Adrenal gland (tissue), 9 donors: ENCODE measurements at regions not wholly inside any gene's neighbourhood (a gene's known extent, or its start where the extent isn't known, plus 50 kb on each side); places are given as distances from the start of the nearest gene placed in this dataset.
"Not testable (repeated sequence)": the region's sequence is repeated elsewhere in the genome, so short reads cannot be mapped to it uniquely, and the experiment has no call there.

ENCODE experiments used
- DNase-seq, 7 donors: peaks; one replicate each; pipeline ENCODE4 v3.0.0-alpha.2; 2019 to 2020
- H3K27ac ChIP-seq, 5 donors: fragments of 200-600 bp; sonication (generic) in 4 of 5; 1 replicate in 3 of 5; 2 replicates in 2 of 5; pipeline versions ENCODE4 v1.5.1 to v1.8.0; 2016 to 2020; ENCODE audit warnings: mild to moderate bottlenecking in 1 of 5
- H3K27me3 ChIP-seq: fragments of 200-600 bp; 2 replicates; pipeline ENCODE4 v1.8.0; 2021
- H3K36me3 ChIP-seq, 2 donors: fragments of 200-600 bp; replicated peaks in 1 of 2; 1 replicate in 1 of 2; 2 replicates in 1 of 2; pipeline versions ENCODE4 v1.5.1 to v1.8.0; 2018 to 2022
- H3K4me1 ChIP-seq, 2 donors: fragments of 200-600 bp; replicated peaks in 1 of 2; 1 replicate in 1 of 2; 2 replicates in 1 of 2; pipeline versions ENCODE4 v1.5.1 to v1.8.0; 2018 to 2021
- H3K4me3 ChIP-seq, 4 donors: fragments of 200-600 bp; sonication (generic) in 3 of 4; one replicate each; pipeline ENCODE4 v1.5.1; 2016 to 2018
- H3K9me3 ChIP-seq, 3 donors: fragments of 200-600 bp; sonication (generic) in 1 of 3; replicated peaks in 1 of 3; 1 replicate in 2 of 3; 2 replicates in 1 of 3; pipeline versions ENCODE4 v1.5.1 to v1.8.0; 2016 to 2021
- POLR2A ChIP-seq, 2 donors: fragments of 450-650 bp; IDR thresholded peaks; one replicate each; pipeline ENCODE4 v1.6.1; 2017; ENCODE audit warnings: antibody characterized with exemption in 2 of 2, mild to moderate bottlenecking in 2 of 2, moderate library complexity in 1 of 2
- WGBS, 4 donors: extraction: QIAGEN DNeasy Blood & Tissue Kit in 2 of 4; methylation state at CpG; one replicate each; pipeline versions ENCODE4 v1.1.5 to v1.1.7; 2013 to 2017; 5-methylcytosine and 5-hydroxymethylcytosine counted together
- intact Hi-C, 2 donors: fragments of 100-400 bp; cut with DNase I; formaldehyde crosslinking; loops; one replicate each; pipeline versions ENCODE4 v1.14.1 to v1.15.0; 2022 to 2023
- TF ChIP-seq, protein P1 (sequence below), 6 experiments: fragments of 450-650 bp in 4 of 6; fragments of 200-600 bp in 2 of 6; sonication (generic) in 1 of 6; IDR thresholded peaks; 1 replicate in 5 of 6; 2 replicates in 1 of 6; pipeline versions ENCODE4 v1.5.1 to v1.8.0; 2016 to 2021; ENCODE audit warnings: antibody characterized with exemption in 6 of 6, mild to moderate bottlenecking in 2 of 6, moderate library complexity in 1 of 6
- donor health status: healthy with polysubstance abuse.
- donor health status: Bipolar disorder and iron deficiency.
- donor health status: DM: yes; HTN: yes; CAD: no.
- donor health status: DM: no; HTN: no; CAD: no.
- donor health status: DM: no; HTN: no; CAD: no.

DNA sequence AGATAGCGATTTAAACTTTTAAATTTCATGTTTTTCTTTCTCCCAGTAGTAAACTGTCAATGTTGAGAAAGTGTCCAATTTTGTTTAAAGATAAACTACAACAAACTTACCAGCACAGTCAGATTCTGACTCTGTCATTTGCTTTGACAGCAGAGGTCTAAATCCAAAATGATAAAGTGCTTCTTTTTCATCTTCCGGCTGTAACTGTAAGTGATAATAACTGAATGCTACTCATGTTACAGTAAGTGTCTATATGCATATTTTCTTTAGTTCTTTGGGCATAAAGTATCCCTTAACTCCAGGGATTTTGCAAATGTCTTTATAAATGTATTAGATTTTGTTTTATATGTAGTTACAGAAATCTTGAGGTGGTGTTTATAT lies 610.4 kb downstream of the RFPL4B start:
- no peaks in the 10 kb centered on the region for H3K27me3 ChIP-seq
- no peak overlapping the region for H3K27ac ChIP-seq
- H3K36me3 ChIP-seq, result no peaks in the 10 kb centered on the region
- intact Hi-C loops, result no loop called here
- H3K4me3 ChIP-seq, result no peak overlapping the region
- no peaks in the 10 kb centered on the region for H3K4me1 ChIP-seq
- H3K9me3 ChIP-seq, result peaks cover 0 to 5% (median 0%) of the 10 kb centered on the region in 3 donors
- TF ChIP-seq, protein P1, sequence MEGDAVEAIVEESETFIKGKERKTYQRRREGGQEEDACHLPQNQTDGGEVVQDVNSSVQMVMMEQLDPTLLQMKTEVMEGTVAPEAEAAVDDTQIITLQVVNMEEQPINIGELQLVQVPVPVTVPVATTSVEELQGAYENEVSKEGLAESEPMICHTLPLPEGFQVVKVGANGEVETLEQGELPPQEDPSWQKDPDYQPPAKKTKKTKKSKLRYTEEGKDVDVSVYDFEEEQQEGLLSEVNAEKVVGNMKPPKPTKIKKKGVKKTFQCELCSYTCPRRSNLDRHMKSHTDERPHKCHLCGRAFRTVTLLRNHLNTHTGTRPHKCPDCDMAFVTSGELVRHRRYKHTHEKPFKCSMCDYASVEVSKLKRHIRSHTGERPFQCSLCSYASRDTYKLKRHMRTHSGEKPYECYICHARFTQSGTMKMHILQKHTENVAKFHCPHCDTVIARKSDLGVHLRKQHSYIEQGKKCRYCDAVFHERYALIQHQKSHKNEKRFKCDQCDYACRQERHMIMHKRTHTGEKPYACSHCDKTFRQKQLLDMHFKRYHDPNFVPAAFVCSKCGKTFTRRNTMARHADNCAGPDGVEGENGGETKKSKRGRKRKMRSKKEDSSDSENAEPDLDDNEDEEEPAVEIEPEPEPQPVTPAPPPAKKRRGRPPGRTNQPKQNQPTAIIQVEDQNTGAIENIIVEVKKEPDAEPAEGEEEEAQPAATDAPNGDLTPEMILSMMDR (IDR thresholded peaks at IDR 0.05), result no peak
- TF ChIP-seq POLR2A (IDR thresholded peaks at IDR 0.05), result no peak
- WGBS, 4 donors, result 69 to 86% (median 80%) methylated on average over 2 of the region's 2 CpGs
- no peak for DNase-seq

DNA sequence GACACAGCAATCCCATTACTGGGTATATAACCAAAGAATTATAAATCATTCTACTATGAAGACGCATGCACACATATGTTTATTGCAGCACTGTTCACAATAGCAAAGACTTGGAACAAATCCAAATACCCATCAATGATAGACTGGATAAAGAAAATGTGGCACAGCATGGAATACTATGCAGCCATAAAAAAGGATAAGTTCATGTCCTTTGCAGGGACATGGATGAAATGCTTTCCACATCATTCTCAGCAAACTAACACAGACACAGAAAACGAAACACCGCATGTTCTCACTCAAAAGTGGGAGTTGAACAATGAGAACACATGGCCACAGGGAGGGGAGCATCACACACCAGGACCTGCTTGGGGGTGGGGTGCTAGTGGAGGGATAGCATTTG lies 613.0 kb downstream of the RFPL4B start:
- WGBS, 4 donors, result 85 to 95% (median 92%) methylated on average over 3 of the region's 3 CpGs

DNA sequence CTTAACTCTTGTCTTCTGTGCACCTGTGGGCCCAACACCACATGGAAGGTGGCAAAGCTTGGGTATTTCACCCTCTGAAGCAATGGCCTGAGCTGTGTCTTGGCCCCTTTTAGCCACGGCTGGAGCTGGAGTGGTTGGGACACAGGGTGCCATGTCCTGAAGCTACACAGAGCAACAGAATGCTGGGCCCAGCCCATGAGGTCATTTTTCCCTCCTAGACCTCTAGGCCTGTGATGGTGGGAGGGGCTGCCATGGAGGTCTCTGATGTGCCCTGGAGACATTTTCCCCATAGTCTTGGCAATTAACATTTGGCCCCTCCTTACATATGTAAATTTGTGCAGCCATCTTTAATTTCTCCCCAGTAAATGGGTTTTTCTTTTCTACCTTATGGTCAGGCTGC lies 620.8 kb downstream of the RFPL4B start:
- intact Hi-C loops, result no loop called here
- TF ChIP-seq POLR2A (IDR thresholded peaks at IDR 0.05), result no peak
- TF ChIP-seq, protein P1 (IDR thresholded peaks at IDR 0.05), result no peak
- WGBS, 4 donors, result 80 to 96% (median 89%) methylated on average over 1 of the region's 1 CpG; no CpG with 5 or more reads in 1 of the 4 donors
- Histone ChIP-seq H3K9me3 (no peaks in the 10 kb centered on the region), H3K27ac (no peak overlapping the region), H3K4me3 (no peak overlapping the region), H3K27me3 (no peaks in the 10 kb centered on the region), H3K36me3 (no peaks in the 10 kb centered on the region), H3K4me1 (no peaks in the 10 kb centered on the region)
- DNase-seq, result no peak

More for the DNA sequence above, 613.0 kb downstream of the RFPL4B start:
- H3K27ac ChIP-seq, H3K9me3 ChIP-seq, H3K4me3 ChIP-seq, H3K36me3 ChIP-seq, intact Hi-C loops, DNase-seq, H3K27me3 ChIP-seq, H3K4me1 ChIP-seq: not testable (repeated sequence)

DNA sequence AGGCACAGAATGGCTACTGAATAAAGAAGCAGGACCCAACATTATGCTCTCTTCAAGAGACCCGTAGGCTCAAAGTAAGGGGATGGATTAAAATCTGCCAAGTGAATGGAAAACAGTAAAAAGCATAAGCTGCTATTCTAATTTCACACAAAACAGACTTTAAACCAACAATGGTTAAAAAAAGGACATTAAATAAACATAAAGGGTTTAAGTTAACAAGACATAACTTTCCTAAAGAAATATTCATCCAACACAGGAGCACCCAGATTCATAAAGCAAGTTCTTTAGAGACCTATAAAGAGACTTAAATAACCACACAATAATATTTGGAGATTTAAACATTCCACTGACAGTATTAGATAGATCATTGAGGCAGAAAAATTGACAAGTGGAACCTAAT lies 624.5 kb downstream of the RFPL4B start:
- WGBS, 4 donors, result 85 to 97% (median 92%) methylated on average over 1 of the region's 1 CpG
- intact Hi-C loops, result no loop called here
- TF ChIP-seq, protein P1 (IDR thresholded peaks at IDR 0.05), result no peak
- no peak for TF ChIP-seq POLR2A (IDR thresholded peaks at IDR 0.05)

DNA sequence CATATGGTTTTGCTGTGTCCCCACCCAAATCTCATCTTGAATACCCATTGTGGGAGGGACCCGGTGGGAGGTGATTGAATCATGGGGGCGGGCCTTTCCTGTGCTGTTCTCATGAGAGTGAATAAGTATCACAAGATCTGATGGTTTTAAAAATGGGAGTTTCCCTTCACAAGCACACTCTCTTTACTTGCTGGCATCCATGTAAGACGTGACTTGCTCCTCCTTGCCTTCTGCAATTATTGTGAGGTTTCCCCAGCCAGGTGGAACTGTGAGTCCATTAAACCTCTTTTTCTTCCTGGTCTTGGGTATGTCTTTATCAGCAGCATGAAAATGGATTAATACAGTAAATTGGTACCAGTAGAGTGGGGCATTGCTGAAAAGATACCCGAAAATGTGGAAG lies 627.8 kb downstream of the RFPL4B start:
- H3K9me3 ChIP-seq, H3K27me3 ChIP-seq, intact Hi-C loops, H3K27ac ChIP-seq, H3K36me3 ChIP-seq, H3K4me1 ChIP-seq, DNase-seq, H3K4me3 ChIP-seq: not testable (repeated sequence)
- WGBS, 4 donors, result 82 to 90% (median 86%) methylated on average over 4 of the region's 4 CpGs

More for the DNA sequence above, 624.5 kb downstream of the RFPL4B start:
- H3K27me3 ChIP-seq, result no peaks in the 10 kb centered on the region
- no peaks in the 10 kb centered on the region for H3K36me3 ChIP-seq
- no peak for DNase-seq
- H3K4me3 ChIP-seq, result no peak overlapping the region
- no peaks in the 10 kb centered on the region for H3K9me3 ChIP-seq
- no peak overlapping the region for H3K27ac ChIP-seq
- no peaks in the 10 kb centered on the region for H3K4me1 ChIP-seq

DNA sequence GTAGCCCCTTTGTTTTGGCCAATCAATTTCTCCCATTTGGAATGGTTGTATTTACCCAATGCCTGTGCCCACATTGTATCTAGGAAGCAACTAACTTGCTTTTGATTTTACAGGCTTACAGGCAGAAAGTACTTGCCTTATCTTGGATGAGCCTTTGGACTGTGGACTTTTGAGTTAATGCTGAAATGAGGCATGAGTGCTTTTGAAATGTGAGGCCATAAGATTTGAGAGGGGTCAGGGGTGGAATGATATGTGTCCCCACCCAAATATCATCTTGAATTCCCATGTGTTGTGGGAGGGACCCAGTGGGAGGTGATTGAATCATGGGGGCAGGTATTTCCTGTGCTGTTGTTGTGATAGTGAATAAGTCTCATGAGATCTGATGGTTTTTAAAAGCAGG lies 629.4 kb downstream of the RFPL4B start:
- intact Hi-C loops, result not testable (repeated sequence)

More for the DNA sequence above, 629.4 kb downstream of the RFPL4B start:
- not testable (repeated sequence) for H3K36me3 ChIP-seq, H3K27me3 ChIP-seq, H3K27ac ChIP-seq, DNase-seq, H3K4me1 ChIP-seq, H3K9me3 ChIP-seq, H3K4me3 ChIP-seq
